GM21360 (cell line): ENCODE measurements at regions not wholly inside any gene's neighbourhood (a gene's known extent, or its start where the extent isn't known, plus 50 kb on each side); places are given as distances from the start of the nearest gene placed in this dataset.
"Not testable (repeated sequence)": the region's sequence is repeated elsewhere in the genome, so short reads cannot be mapped to it uniquely, and the experiment has no call there.

Experiments used
- ATAC-seq: cut with Tn5 transposase; IDR thresholded peaks from one replicate; pipeline ENCODE4 v1.9.1; 2021; ENCODE audit warnings: mild to moderate bottlenecking, moderate library complexity; ENCODE audit not compliant: unreplicated experiment

- not testable (repeated sequence) for ATAC-seq
Measured at GRCh38 chr2:131636704-131637308, 109.1 kb downstream of the CCDC74A start.

GRCh38 chr2:131639001-131639620 is 111.4 kb downstream of the CCDC74A start:
- ATAC-seq = not testable (repeated sequence)

- no peak for ATAC-seq
Measured at GRCh38 chr2:131641414-131642206, 113.9 kb downstream of the CCDC74A start.

GRCh38 chr2:131643180-131643579 is 115.5 kb downstream of the CCDC74A start:
- not testable (repeated sequence) for ATAC-seq

GRCh38 chr2:131645177-131645765 is 117.6 kb downstream of the CCDC74A start:
- ATAC-seq = no peak

- not testable (repeated sequence) for ATAC-seq
Measured at GRCh38 chr2:131646220-131646619, 118.5 kb downstream of the CCDC74A start.

GRCh38 chr2:131646669-131647297 is 119.1 kb downstream of the CCDC74A start:
- ATAC-seq = no peak

- not testable (repeated sequence) for ATAC-seq
Measured at GRCh38 chr2:131648565-131648964, 120.9 kb downstream of the CCDC74A start.

- not testable (repeated sequence) for ATAC-seq
Measured at GRCh38 chr2:131652246-131652645, 124.6 kb downstream of the CCDC74A start.

- not testable (repeated sequence) for ATAC-seq
Measured at GRCh38 chr2:131654107-131654506, 126.4 kb downstream of the CCDC74A start.

GRCh38 chr2:131656816-131657633 is 129.3 kb downstream of the CCDC74A start:
- no peak for ATAC-seq

- ATAC-seq = no peak
Measured at GRCh38 chr2:131657895-131658768, 130.4 kb downstream of the CCDC74A start.

- ATAC-seq = no peak
Measured at GRCh38 chr2:131658769-131659131, 131.1 kb downstream of the CCDC74A start.

- no peak for ATAC-seq
Measured at GRCh38 chr2:131659168-131659572, 131.5 kb downstream of the CCDC74A start.

- not testable (repeated sequence) for ATAC-seq
Measured at GRCh38 chr2:131661101-131661782, 133.6 kb downstream of the CCDC74A start.

GRCh38 chr2:131661884-131662535 is 134.3 kb downstream of the CCDC74A start:
- ATAC-seq = not testable (repeated sequence)

- ATAC-seq = not testable (repeated sequence)
Measured at GRCh38 chr2:131663501-131663900, 135.8 kb downstream of the CCDC74A start.

- ATAC-seq = not testable (repeated sequence)
Measured at GRCh38 chr2:131665716-131666115, 138.0 kb downstream of the CCDC74A start.
